Heart right ventricle (tissue), 16 donors: ENCODE measurements at regions not wholly inside any gene's neighbourhood (a gene's known extent, or its start where the extent isn't known, plus 50 kb on each side); places are given as distances from the start of the nearest gene placed in this dataset.

Experiments used
- ATAC-seq, 8 donors: fragments of 200-7000 bp; cut with Tn5 transposase; one replicate each; pipeline ENCODE4 v1.9.1; 2020; ENCODE audit warnings: mild to moderate bottlenecking in 8 of 8, moderate library complexity in 8 of 8, moderate number of reproducible peaks in 1 of 8
- DNase-seq, 2 donors: peaks; one replicate each; pipeline ENCODE4 v3.0.0-alpha.2; 2020
- H3K27ac ChIP-seq, 10 donors: fragments of 200-600 bp; sonication (generic) in 2 of 10; one replicate each; pipeline versions ENCODE4 v1.5.0 to v1.8.0; 2020 to 2022; ENCODE audit warnings: mild to moderate bottlenecking in 3 of 10
- H3K27me3 ChIP-seq, 7 donors: fragments of 200-600 bp; one replicate each; pipeline ENCODE4 v1.8.0; 2021 to 2022; ENCODE audit warnings: mild to moderate bottlenecking in 2 of 7
- H3K36me3 ChIP-seq, 9 donors: fragments of 200-600 bp; sonication (generic) in 1 of 9; one replicate each; pipeline versions ENCODE4 v1.5.0 to v1.8.0; 2020 to 2022; ENCODE audit warnings: mild to moderate bottlenecking in 2 of 9
- H3K4me1 ChIP-seq, 9 donors: fragments of 200-600 bp; sonication (generic) in 1 of 9; one replicate each; pipeline versions ENCODE4 v1.5.0 to v1.8.0; 2020 to 2022; ENCODE audit warnings: mild to moderate bottlenecking in 4 of 9
- H3K4me3 ChIP-seq, 10 donors: fragments of 200-600 bp; sonication (generic) in 2 of 10; one replicate each; pipeline versions ENCODE4 v1.5.0 to v1.8.0; 2020 to 2022; ENCODE audit warnings: mild to moderate bottlenecking in 7 of 10, moderate library complexity in 2 of 10
- H3K9me3 ChIP-seq, 11 donors: fragments of 200-600 bp in 10 of 11; sonication (generic) in 2 of 11; one replicate each; pipeline versions ENCODE4 v1.5.0 to v1.8.0; 2013 to 2022; ENCODE audit warnings: mild to moderate bottlenecking in 2 of 11, control low read depth in 1 of 11, moderate library complexity in 1 of 11
- WGBS, 2 donors: extraction: QIAGEN DNeasy Blood & Tissue Kit; methylation state at CpG; one replicate each; pipeline ENCODE4 v1.1.7; 2013; ENCODE audit warnings: inconsistent platforms in 1 of 2; 5-methylcytosine and 5-hydroxymethylcytosine counted together
- intact Hi-C, 10 donors: fragments of 100-400 bp; cut with DNase I; formaldehyde crosslinking; loops; one replicate each; pipeline versions ENCODE4 v1.11.1 to v1.14.2; 2022
- TF ChIP-seq, protein P1 (sequence below), 9 donors: fragments of 200-600 bp; sonication (generic) in 2 of 9; IDR thresholded peaks; one replicate each; pipeline versions ENCODE4 v1.5.0 to v1.8.0; 2021 to 2022; ENCODE audit warnings: antibody characterized with exemption in 9 of 9, mild to moderate bottlenecking in 5 of 9, moderate library complexity in 1 of 9
- donor health status: Arrhythmogenic right ventricular cardiomyopathy.
- donor health status: ischemic (EF 13 %, LVEDD 7.1; RV severe dilation, severe dysfunction).
- donor health status: healthy with polysubstance abuse.
- donor health status: DM: no; HTN: yes; CAD: no.
- donor health status: DM: no; HTN: no; CAD: no.
- donor health status: ischemic (EF 25% LVEDD 6.9; RV normal size, moderate dysfunction).
- donor health status: ischemic (EF 25% LVEDD 5.7; RV mildly dilated, moderate dysfunction).
- donor health status: healthy.
- donor health status: DM: yes; HTN: yes; CAD: no.
- donor health status: Ischemic cardiomyopathy.
- donor health status: ischemic (EF 35%, LVEDD 5.7; RV mildly dilated, moderate dysfunction).
- donor health status: nonischemic (EF 11% LVEDD 7.7; RV severe dilation, severe dysfunction).
- donor health status: DM: yes; HTN: yes; CAD: no.
- donor health status: PGD.
- donor health status: ischemic (EF 29% LVEDD 5.4; RV normal size, mild dysfunction).
- donor health status: nonischemic (EF 23%, LVEDD 6.1; RV moderate dilation, normal function).

DNA sequence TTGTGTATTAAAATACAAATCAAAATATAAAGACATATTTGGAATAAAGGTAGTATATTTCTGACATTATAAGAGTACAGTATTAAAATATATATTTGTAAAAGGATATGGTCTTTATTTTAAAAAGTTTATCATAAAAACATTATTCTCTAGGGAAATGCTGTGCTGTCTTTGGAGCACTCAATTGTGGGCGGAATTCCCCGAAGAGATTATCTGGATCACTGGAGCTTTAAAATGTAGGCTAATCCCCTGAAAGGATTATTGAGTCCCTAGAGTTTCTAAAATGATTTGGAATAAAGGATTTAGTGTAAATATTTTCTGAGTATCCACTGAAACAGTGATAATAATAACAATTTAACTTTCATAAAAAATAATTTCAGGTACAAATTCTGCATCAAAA is 1239.4 kb downstream of the TECRL start:
- no peak overlapping the region for H3K4me3 ChIP-seq
- no peaks in the 10 kb centered on the region for H3K4me1 ChIP-seq
- ATAC-seq (no peak), DNase-seq (no peak)
- peaks cover 0 to 21% (median 0%) of the 10 kb centered on the region in 11 donors for H3K9me3 ChIP-seq
- intact Hi-C loops: no loop called here
- TF ChIP-seq, protein P1, sequence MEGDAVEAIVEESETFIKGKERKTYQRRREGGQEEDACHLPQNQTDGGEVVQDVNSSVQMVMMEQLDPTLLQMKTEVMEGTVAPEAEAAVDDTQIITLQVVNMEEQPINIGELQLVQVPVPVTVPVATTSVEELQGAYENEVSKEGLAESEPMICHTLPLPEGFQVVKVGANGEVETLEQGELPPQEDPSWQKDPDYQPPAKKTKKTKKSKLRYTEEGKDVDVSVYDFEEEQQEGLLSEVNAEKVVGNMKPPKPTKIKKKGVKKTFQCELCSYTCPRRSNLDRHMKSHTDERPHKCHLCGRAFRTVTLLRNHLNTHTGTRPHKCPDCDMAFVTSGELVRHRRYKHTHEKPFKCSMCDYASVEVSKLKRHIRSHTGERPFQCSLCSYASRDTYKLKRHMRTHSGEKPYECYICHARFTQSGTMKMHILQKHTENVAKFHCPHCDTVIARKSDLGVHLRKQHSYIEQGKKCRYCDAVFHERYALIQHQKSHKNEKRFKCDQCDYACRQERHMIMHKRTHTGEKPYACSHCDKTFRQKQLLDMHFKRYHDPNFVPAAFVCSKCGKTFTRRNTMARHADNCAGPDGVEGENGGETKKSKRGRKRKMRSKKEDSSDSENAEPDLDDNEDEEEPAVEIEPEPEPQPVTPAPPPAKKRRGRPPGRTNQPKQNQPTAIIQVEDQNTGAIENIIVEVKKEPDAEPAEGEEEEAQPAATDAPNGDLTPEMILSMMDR (IDR thresholded peaks at IDR 0.05): no peak
- H3K27me3 ChIP-seq: no peaks in the 10 kb centered on the region
- no peak overlapping the region for H3K27ac ChIP-seq
- 79 to 84% methylated on average over 2 of the region's 2 CpGs for WGBS, 2 donors
- no peaks in the 10 kb centered on the region for H3K36me3 ChIP-seq

DNA sequence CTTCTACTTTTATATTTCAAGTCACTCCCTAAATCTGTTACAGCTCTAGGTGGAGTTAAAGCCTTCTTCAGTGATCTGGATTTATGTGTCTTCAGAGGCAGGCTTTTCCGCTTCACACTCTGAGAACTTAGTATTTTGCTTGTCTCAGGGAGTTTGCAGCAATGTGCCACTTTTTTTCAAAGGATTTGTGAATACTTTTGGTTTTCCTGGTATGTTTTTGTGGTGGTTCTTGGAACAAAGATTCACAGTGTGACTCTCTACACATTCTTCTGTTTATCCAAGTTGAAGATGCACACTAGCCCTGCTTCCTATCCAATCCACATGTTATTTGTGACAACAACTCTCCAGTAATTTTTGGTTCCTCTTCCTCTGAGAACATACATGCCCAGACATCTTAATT is 1253.7 kb downstream of the TECRL start:
- TF ChIP-seq, protein P1 (IDR thresholded peaks at IDR 0.05): no peak
- no peaks in the 10 kb centered on the region for H3K27me3 ChIP-seq
- no peaks in the 10 kb centered on the region for H3K4me1 ChIP-seq
- no peak for ATAC-seq
- intact Hi-C loops: no loop called here
- 82 to 92% methylated on average over 1 of the region's 1 CpG for WGBS, 2 donors
- H3K27ac ChIP-seq: no peak overlapping the region
- no peaks in the 10 kb centered on the region for H3K36me3 ChIP-seq
- peaks cover 0 to 54% (median 3%) of the 10 kb centered on the region in 11 donors for H3K9me3 ChIP-seq
- H3K4me3 ChIP-seq: no peak overlapping the region
- no peak for DNase-seq

DNA sequence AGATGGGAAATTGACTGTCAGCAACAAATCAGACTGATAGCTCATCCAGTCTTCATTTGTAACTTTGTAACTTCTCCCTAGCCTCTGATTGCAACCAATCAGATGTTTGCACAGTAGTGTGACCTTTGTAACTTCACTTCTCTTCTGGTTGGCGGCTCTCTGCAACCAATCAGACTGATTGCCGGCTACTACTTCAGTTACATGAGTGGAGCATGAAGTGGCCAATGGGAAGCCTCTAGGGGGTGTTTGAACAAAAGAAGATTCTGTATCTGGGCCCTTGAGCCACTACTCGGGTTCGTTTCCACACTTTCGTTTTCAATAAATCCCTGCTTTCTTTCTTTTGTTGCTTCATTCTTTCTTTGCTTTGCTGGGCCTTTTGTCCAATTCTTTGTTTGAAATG is 1285.8 kb downstream of the TECRL start:
- TF ChIP-seq, protein P1 (IDR thresholded peaks at IDR 0.05): no peak
- no peak for ATAC-seq

DNA sequence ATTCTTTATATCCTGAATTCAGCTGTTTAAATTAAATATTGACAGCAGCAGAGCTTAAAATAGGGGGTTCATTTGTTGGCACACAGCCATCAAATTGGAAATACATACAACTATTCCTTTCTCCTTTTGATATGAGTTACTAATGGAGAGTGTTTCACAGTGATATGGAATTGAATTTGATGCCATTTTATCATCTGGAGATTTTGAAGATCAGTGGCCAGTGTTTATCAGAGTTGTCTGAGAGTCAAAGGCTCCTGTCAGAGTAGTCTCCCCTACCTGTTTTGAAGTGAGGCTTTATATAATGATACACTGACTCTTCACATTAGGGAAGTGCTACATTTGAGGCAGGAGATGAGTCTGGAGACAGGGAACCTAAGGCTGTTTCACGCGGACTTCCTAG is 1286.3 kb downstream of the TECRL start:
- ATAC-seq (no peak), DNase-seq (no peak)
- Histone ChIP-seq H3K27me3 (no peaks in the 10 kb centered on the region), H3K36me3 (no peaks in the 10 kb centered on the region), H3K27ac (no peak overlapping the region), H3K4me1 (no peaks in the 10 kb centered on the region), H3K4me3 (no peak overlapping the region), H3K9me3 (peaks cover 0 to 9% (median 0%) of the 10 kb centered on the region in 11 donors)
- TF ChIP-seq, protein P1 (IDR thresholded peaks at IDR 0.05): no peak
- intact Hi-C loops: no loop called here
- WGBS, 2 donors: 90 to 95% methylated on average over 2 of the region's 2 CpGs

More for the DNA sequence above, 1285.8 kb downstream of the TECRL start:
- Histone ChIP-seq H3K36me3 (no peaks in the 10 kb centered on the region), H3K27ac (no peak overlapping the region), H3K9me3 (peaks cover 0 to 9% (median 0%) of the 10 kb centered on the region in 11 donors), H3K4me1 (no peaks in the 10 kb centered on the region), H3K4me3 (no peak overlapping the region), H3K27me3 (no peaks in the 10 kb centered on the region)
- 90 to 94% methylated on average over 5 of the region's 5 CpGs for WGBS, 2 donors
- DNase-seq: no peak
- intact Hi-C loops: no loop called here
